GM12878 (cell line): ENCODE measurements at regions not wholly inside any gene's neighbourhood (a gene's known extent, or its start where the extent isn't known, plus 50 kb on each side); places are given as distances from the start of the nearest gene placed in this dataset.

Experiments
- ATAC-seq: fragments of 200-7000 bp; cut with Tn5 transposase; 3 replicates; pipeline ENCODE4 v1.9.1; 2020; ENCODE audit warnings: mild to moderate bottlenecking, moderate library complexity
- BruUV-seq: library from RNA; stranded (reverse); fragments of 400-500 nt; replicated peaks from 2 replicates; lab custom pipeline; 2021; lab: Mats Ljungman, UMichigan
- CTCF ChIA-PET: fragments of 300-600 bp; sonication (Branson Sonifier 250); formaldehyde crosslinking; extraction: SDS; loops from one replicate; lab custom pipeline; 2021; ENCODE audit warnings: inconsistent platforms; lab: Yijun Ruan, JAX
- POLR2A ChIA-PET: fragments of 350-600 bp; formaldehyde crosslinking; extraction: SDS; loops from one replicate; lab custom pipeline; 2021; ENCODE audit warnings: inconsistent platforms; lab: Charles Lee
- RAD21 ChIA-PET: fragments of 300-600 bp; sonication (Branson Sonifier 250); formaldehyde crosslinking; loops from one replicate; lab custom pipeline; 2023; ENCODE audit warnings: antibody characterized with exemption; ENCODE audit not compliant: unreplicated experiment; lab: Charles Lee
- SMC1A ChIA-PET: fragments of 300-600 bp; sonication (Branson Sonifier 250); formaldehyde crosslinking; loops from one replicate; lab custom pipeline; 2023; ENCODE audit not compliant: unreplicated experiment, uncharacterized antibody; lab: Charles Lee
- DNase-seq: peaks from one replicate; pipeline ENCODE4 v3.0.0-alpha.2; 2011; ENCODE audit warnings: low read depth, low spot score
- FAIRE-seq: peaks from 3 replicates; lab custom pipeline; 2011; peaks lifted over from hg19 to GRCh38; lab: Jason Lieb, UNC
- H2AFZ ChIP-seq: 2 replicates; pipeline ENCODE4 v1.6.0; 2011; ENCODE audit warnings: low read depth, low read length, control low read depth; ENCODE audit not compliant: control insufficient read depth
- H3K27ac ChIP-seq: 2 replicates; pipeline ENCODE4 v1.5.1; 2011; ENCODE audit warnings: control low read depth; ENCODE audit not compliant: control insufficient read depth, insufficient read depth
- H3K27me3 ChIP-seq, 2 experiments: replicated peaks in 1 of 2; 2 replicates each; pipeline versions ENCODE4 v1.6.0 to v1.6.1; 2011; ENCODE audit warnings: low read length in 1 of 2; ENCODE audit not compliant: control insufficient read depth in 2 of 2, insufficient read depth in 2 of 2
- H3K36me3 ChIP-seq, 2 experiments: 2 replicates each; pipeline ENCODE4 v1.5.1; 2011; ENCODE audit warnings: low read length in 1 of 2; ENCODE audit not compliant: control insufficient read depth in 2 of 2, insufficient read depth in 2 of 2
- H3K4me1 ChIP-seq: 2 replicates; pipeline ENCODE4 v1.6.1; 2011; ENCODE audit warnings: mild to moderate bottlenecking, low read length, moderate library complexity, mixed read lengths; ENCODE audit not compliant: control insufficient read depth, insufficient read depth
- H3K4me2 ChIP-seq: 2 replicates; pipeline ENCODE4 v1.6.0; 2011; ENCODE audit warnings: control low read depth; ENCODE audit not compliant: control insufficient read depth, insufficient read depth
- H3K4me3 ChIP-seq: fragments of 200-600 bp; sonication (generic); 2 replicates; pipeline ENCODE4 v1.5.1; 2016
- H3K79me2 ChIP-seq: 2 replicates; pipeline ENCODE4 v1.6.0; 2011; ENCODE audit warnings: low read length; ENCODE audit not compliant: control insufficient read depth, insufficient read depth
- H3K9ac ChIP-seq: 2 replicates; pipeline ENCODE4 v1.8.0; 2011; ENCODE audit warnings: low read length, control low read depth, mixed read lengths; ENCODE audit not compliant: control insufficient read depth, insufficient read depth
- H3K9me3 ChIP-seq: replicated peaks from 3 replicates; pipeline ENCODE4 v1.5.1; 2011; ENCODE audit warnings: mild to moderate bottlenecking, low read length; ENCODE audit not compliant: control insufficient read depth, insufficient read depth
- H4K20me1 ChIP-seq: 2 replicates; pipeline ENCODE4 v1.6.0; 2011; ENCODE audit not compliant: control insufficient read depth, insufficient read depth
- ETV6 ChIP-seq, 2 experiments: fragments of 450-650 bp in 1 of 2; IDR thresholded peaks in 1 of 2; conservative IDR thresholded peaks in 1 of 2; 2 replicates each; pipeline ENCODE4 v1.6.1; 2014; ENCODE audit warnings: antibody characterized with exemption in 1 of 2, borderline replicate concordance in 1 of 2, low read depth in 1 of 2, mild to moderate bottlenecking in 1 of 2, moderate library complexity in 1 of 2
- LARP7 ChIP-seq: fragments of 450-650 bp; IDR thresholded peaks from 2 replicates; pipeline ENCODE4 v1.6.1; 2017; ENCODE audit warnings: mild to moderate bottlenecking
- REST ChIP-seq: IDR thresholded peaks from 2 replicates; pipeline ENCODE4 v1.6.1; 2012; ENCODE audit warnings: mild to moderate bottlenecking, low read depth, low read length
- SRF ChIP-seq, 2 experiments: IDR thresholded peaks; 2 replicates each; pipeline ENCODE4 v1.6.1; 2011; ENCODE audit warnings: low read depth in 2 of 2, low read length in 2 of 2, mild to moderate bottlenecking in 1 of 2, moderate library complexity in 1 of 2
- ZZZ3 ChIP-seq: IDR thresholded peaks from 2 replicates; pipeline ENCODE4 v1.6.1; 2011; ENCODE audit warnings: low read depth; ENCODE audit not compliant: control insufficient read depth, insufficient read length
- WGBS: methylation state at CpG from one replicate; pipeline ENCODE4 v1.1.6; 2016; ENCODE audit warnings: low lambda C conversion rate; ENCODE audit not compliant: insufficient replicate concordance, insufficient coverage; ENCODE audit errors: missing lambda C conversion rate; 5-methylcytosine and 5-hydroxymethylcytosine counted together
- in situ Hi-C: fragments of 300-500 bp; cut with MboI; formaldehyde crosslinking; loops from 9 replicates; pipeline ENCODE4 v1.14.3; 2018; ENCODE audit warnings: mixed read lengths
- intact Hi-C: fragments of 100-400 bp; cut with micrococcal nuclease; formaldehyde crosslinking; loops from one replicate; pipeline ENCODE4 v1.14.2; 2022; ENCODE audit not compliant: unreplicated experiment

- RAD21 ChIA-PET: interaction anchor here (0.6 kb wide), 1 partner anchor 718 kb away, joined by 3 read pairs; no protein-coding TSS in a partner anchor
- Histone ChIP-seq H3K27me3 (no peaks in the 10 kb centered on the region), H3K27ac (no peak overlapping the region), H3K4me1 (no peaks in the 10 kb centered on the region), H3K79me2 (no peaks in the 10 kb centered on the region), H3K4me2 (no peak overlapping the region), H3K36me3 (no peaks in the 10 kb centered on the region), H3K9ac (no peak overlapping the region), H2AFZ (no peak overlapping the region), H3K4me3 (no peak overlapping the region), H4K20me1 (no peaks in the 10 kb centered on the region), H3K9me3 (no peaks in the 10 kb centered on the region; the same call in 2 of the 3 replicates)
- intact Hi-C loops: no loop called here
- ATAC-seq (no peak), FAIRE-seq (no peak), DNase-seq (no peak)
- WGBS: 37% methylated on average over 29 of the region's 32 CpGs
- SMC1A ChIA-PET: no interaction called here
- in situ Hi-C loops: no loop called here
- no TSS peak for BruUV-seq
- TF ChIP-seq ETV6 (conservative IDR thresholded peaks at IDR 0.05 in 1 of 2, IDR thresholded peaks at IDR 0.05 in 1 of 2; ENCODE audit: borderline replicate concordance in 1 of 2, low read depth in 1 of 2) (no peak), SRF (IDR thresholded peaks at IDR 0.05; ENCODE audit: low read depth in 2 of 2, low read length in 2 of 2) (no peak), LARP7 (no peak), ZZZ3 (no peak), REST (no peak)
- POLR2A ChIA-PET: interaction anchor here (0.6 kb wide), 1 partner anchor 9 kb away, joined by 4 read pairs; no protein-coding TSS in a partner anchor
- CTCF ChIA-PET: no interaction called here
These were observed 374.1 kb downstream of the ELAVL2 start for GRCh38 chr9:23451802-23452418.
